Body of pancreas (tissue), 4 donors: ENCODE measurements at regions not wholly inside any gene's neighbourhood (a gene's known extent, or its start where the extent isn't known, plus 50 kb on each side); places are given as distances from the start of the nearest gene placed in this dataset.

ENCODE experiments used
- CTCF ChIP-seq, 7 experiments: fragments of 450-650 bp in 4 of 7; fragments of 200-600 bp in 3 of 7; sonication (generic) in 3 of 7; IDR thresholded peaks; one replicate each; pipeline ENCODE4 v1.5.1; 2016 to 2019; ENCODE audit warnings: antibody characterized with exemption in 7 of 7
- POLR2A ChIP-seq, 3 donors: fragments of 450-650 bp; IDR thresholded peaks; one replicate each; pipeline ENCODE4 v1.6.1; 2016; ENCODE audit warnings: antibody characterized with exemption in 3 of 3, mild to moderate bottlenecking in 2 of 3

- TF ChIP-seq CTCF (IDR thresholded peaks at IDR 0.05) = no peak
- TF ChIP-seq POLR2A (IDR thresholded peaks at IDR 0.05) = no peak
Observed at GRCh38 chr2:120593921-120594686, 141.6 kb upstream of the GLI2 start.
